GM03348 (cell line): ENCODE measurements at regions not wholly inside any gene's neighbourhood (a gene's known extent, or its start where the extent isn't known, plus 50 kb on each side); places are given as distances from the start of the nearest gene placed in this dataset.

Experiments used
- DNase-seq: peaks from one replicate; pipeline ENCODE4 v3.0.0; 2012; ENCODE audit warnings: low spot score

- DNase-seq, result no peak
Measured at GRCh38 chr10:43818687-43819086, 170.0 kb upstream of the ZNF32 start.

GRCh38 chr10:43817368-43817767, 168.7 kb upstream of the ZNF32 start:
- peak; percentile 49 for DNase-seq

GRCh38 chr10:43816351-43817321, 168.0 kb upstream of the ZNF32 start:
- DNase-seq, result peak; percentile 78

DNA sequence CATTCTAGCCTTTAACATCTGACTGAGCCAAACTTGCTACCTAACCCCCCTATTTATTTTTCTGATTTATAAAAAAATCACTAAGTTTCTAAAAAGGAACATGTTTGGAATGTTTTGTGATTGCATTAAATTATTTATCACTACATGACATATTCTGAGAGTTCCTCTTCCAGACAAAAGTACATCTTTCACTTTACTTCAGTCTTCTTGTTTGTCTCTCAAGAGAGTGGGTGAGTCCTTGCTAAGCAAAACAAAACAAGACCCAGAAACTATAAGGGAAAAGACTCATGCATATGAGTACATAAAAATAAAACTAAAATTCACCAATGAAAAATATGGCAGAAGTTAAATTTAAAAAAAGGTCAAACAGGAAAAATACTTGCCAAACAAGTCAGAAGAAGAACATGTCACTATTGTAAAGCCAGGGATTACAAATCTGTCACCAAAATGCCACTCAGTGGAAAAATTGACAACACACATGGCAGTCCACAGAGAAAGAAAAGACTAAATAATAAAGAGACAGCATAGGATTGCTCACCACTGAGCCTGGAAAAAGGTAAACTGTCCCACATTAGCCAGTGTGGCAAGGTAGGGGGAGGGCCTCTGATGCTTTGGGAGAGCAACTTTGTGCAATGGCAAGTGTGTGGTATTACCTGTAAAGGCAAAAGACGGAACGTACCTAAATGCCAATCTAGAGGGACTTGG, 166.7 kb upstream of the ZNF32 start:
- no peak for DNase-seq

DNA sequence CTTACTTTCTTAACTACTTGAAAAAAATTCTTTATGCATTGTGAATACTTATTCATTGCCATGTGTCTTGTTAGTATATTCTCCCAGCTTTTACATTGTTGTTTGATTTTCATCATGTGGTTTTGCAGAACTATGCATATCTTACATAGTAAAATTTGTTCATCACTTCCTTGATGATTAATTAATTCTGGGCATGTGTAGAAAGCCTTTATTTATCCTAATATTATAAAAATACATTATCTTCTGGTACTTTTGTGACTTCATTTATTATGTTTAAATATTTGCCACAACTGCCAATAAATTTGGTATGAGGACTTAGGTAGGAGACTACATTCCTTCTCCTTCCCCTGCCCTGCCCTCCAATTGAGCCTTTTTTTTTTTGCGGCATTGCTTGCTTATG, 166.0 kb upstream of the ZNF32 start:
- DNase-seq, result no peak

- no peak for DNase-seq
Measured at GRCh38 chr10:43811871-43812270, 163.2 kb upstream of the ZNF32 start.

DNA sequence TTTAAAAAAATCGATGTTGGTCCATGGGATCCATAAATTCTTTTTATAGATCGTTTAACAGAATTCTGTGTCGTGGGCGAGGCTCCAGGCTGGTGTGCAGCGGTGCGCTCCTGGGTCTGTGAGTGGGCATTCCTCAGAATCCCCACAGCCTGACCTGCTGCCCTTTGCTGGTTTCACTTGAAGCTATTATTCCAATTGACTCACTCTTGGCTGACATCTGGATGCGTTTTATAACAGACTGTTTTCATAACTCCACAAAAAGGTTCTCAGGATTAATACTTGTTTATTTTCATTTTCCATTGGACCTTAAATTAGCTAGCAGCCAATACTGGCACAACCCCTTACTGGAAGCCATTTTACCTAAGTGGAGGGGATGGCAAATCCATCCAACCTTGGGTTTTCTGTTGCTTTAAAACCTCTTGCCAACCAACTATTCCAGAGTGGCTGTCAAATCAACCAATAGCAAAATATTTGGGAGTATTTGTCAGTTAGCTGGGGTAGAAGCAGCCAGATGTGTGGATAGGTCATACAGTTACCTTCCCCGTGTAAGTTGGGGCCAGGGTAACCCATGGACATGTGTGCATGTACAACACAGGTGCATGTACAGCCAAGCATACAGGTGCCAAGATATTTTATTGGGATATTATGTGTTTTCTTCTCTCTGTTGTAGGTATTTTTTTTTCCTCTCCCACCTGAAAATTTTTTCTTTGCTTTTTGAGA, 160.7 kb upstream of the ZNF32 start:
- peak; percentile 91 for DNase-seq

DNA sequence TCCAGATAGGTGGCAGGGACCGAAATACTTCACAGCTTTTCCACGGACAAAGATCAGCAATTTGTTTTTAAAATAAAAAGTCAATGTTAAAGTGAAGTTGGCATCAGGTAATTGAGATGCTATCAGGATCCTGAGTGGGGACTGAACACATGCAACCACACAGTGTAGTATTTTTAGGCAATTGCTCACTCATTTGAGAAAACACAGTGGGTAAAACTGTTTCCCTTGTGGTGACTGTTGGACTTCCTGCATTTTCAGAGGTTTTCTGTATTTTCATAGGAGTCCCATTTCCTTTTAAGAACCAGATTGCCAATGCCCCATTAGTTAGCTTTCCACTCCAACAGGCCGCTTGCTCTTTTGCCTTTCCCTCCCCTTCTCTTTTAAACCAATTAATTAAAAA, 159.5 kb upstream of the ZNF32 start:
- DNase-seq, result no peak

- DNase-seq, result no peak
Measured at GRCh38 chr10:43806831-43807640, 158.4 kb upstream of the ZNF32 start.

- no peak for DNase-seq
Measured at GRCh38 chr10:43803791-43804190, 155.1 kb upstream of the ZNF32 start.

DNA sequence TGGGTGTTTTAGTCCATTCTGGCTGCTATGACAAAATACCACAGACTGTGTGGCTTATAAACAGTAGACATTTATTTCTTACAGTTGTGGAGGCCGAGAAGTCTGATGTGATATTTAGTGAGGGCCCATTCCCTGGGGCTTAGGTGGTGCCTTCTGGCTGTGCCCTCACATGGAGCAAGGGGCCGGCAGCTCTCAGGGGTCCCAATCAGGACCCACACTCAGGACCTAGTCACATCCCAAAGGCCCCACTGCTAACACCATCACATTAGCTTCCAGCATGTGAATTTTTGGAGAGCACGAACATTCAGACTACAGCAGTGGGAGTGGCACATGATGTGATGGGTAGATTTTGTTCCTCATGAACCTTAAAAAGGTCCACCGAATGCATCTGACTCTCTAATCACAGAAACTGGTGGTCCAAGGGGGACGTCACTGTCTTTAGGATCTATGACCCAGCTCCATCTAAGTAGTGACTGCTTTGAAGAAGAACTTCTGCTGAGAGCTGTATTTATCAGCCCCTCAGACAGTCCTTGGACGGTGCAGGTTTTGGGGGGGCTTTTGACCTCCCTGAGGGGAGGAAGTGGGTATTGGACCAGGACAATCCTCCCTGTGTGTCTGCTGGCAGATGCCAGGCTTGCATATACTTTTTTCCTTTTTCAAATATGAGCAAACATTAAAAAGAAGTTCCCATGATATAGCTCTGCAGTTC, 154.5 kb upstream of the ZNF32 start:
- DNase-seq, result no peak

DNA sequence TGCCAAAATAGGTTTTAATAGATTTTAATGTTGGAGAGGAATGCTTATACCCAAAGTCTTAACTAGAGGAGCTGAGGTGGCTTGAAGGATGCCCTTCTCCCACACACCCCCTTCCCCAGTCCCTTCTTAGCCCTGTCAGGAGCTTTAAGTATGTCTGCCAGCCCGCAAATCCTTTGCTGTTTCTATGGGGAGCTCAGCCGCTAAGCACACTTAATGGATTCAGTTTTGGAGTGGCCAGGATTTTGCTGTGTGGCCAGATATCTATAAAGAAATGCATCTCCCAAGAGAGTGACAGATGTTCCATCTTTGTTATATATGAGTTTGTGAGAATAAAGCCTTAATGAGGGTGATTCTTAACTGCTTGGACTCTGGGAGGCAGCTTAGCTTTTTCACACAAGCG, 152.9 kb upstream of the ZNF32 start:
- no peak for DNase-seq

DNA sequence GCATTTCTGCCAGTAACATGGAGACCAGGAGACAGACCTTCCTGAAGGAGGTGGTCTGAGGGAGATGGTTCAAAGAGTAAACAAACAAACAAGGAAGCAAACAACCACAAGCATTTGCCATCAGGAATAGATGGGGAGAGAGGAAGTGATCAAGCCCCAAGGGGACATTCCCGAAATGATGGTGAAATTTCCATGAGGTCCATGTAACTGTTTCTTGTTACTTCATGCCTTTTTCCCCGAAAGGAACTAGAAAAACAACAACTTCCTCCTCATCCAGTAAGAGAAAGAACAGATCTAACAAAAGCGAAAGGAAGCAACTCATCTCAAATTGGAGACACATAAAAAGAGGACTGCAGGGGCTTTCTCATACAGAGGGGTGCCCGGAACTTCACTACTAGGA, 152.5 kb upstream of the ZNF32 start:
- DNase-seq, result no peak

DNA sequence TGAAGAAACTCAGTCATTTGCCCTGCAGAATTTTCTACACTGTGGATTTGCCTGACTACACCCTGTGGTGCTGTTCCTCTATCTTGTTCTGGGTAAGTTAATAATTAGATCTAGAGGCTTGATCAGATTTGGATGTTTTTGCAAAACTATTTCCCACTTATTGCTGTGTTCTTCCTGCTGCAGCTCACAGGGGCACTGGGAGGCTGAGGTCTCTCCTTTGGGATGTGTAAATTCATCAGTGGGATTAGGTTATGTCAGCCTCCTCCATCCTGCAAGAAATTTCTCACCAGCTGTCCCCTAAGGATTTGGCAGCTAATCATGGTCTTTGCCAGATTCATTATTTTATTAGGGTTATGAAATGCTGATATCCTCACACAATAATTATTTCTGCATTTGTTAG, 148.1 kb upstream of the ZNF32 start:
- no peak for DNase-seq

- no peak for DNase-seq
Measured at GRCh38 chr10:43795639-43796038, 147.0 kb upstream of the ZNF32 start.

DNA sequence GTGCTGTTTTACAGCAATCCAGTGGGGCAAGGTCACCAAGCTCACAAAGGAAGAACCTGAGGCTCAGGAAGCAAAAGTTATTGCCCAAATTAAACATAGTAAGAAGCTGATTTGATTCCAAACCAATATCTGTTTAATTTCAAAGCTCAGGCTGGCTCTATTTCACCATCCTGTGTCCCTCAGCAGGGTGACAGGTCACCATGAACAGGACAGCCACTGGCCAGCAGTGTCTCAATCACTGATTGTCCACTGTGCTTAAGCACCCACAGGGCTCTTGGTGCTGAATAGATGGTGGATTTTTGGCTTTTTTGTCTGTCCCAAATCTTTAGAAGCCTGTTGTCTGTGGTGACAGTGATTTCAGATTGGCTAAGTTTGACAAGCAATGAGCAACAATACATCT, 146.4 kb upstream of the ZNF32 start:
- DNase-seq, result no peak

GRCh38 chr10:43794181-43794815, 145.6 kb upstream of the ZNF32 start:
- DNase-seq, result no peak

DNA sequence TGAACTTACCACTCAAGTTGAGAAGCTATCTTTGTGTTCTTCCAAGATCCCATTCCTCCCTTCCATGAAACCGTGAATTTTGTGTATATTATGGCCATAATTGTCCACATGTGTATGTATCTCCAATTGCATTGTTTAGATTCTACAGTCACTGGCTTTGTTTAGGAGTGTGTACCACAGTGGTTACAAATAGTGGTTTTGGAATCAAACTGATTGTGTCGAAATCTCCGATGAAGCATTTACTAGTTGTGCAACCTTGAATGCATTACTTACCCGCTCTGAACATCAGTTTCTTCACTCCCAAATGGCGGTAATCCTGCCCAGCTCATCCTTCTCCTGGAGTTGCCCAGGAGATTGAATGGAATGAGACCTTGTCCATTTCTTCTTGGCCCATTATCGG, 145.0 kb upstream of the ZNF32 start:
- DNase-seq, result no peak

DNA sequence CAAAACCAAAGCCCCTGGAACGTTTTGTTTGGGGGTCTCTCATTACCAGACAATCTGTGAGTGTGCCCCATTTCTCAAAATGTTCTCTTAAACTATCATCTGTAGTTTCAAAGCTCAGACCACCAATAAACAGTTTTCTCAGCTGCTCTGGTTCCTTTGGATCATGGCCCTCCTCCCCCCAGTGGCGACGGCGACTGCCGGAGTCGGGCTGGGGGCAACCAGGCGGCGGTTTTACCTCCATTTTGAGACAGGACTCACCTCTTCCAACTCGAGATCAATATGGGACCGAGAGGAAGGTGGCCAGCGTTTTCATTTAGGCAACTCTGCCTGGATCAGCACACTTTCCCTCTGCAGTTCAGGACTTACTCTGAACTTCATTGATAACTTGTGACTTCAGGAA, 141.5 kb upstream of the ZNF32 start:
- DNase-seq, result no peak

- no peak for DNase-seq
Measured at GRCh38 chr10:43785252-43785651, 136.6 kb upstream of the ZNF32 start.

DNA sequence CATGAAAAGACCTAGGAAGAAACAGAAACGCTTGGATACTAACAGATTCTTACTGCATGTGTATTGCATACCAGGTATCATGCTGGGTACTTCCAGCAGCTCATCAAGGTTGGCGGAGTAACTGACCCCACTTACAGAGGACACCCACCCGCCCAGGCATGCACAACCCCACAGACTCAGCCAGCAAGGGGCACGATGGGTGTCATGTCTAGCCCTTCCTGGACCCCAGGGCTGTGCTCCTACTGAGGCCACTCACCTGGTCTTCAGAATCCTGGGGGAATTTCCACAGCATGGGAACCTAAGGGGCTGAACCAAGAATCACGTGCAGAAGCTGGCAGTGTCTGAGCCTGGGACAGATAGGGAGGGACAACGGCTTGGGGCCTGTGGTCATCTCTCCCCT, 134.1 kb upstream of the ZNF32 start:
- DNase-seq, result no peak
